GM12878 (cell line): ENCODE measurements at regions not wholly inside any gene's neighbourhood (a gene's known extent, or its start where the extent isn't known, plus 50 kb on each side); places are given as distances from the start of the nearest gene placed in this dataset.

Experiments
- ATAC-seq: fragments of 200-7000 bp; cut with Tn5 transposase; 3 replicates; pipeline ENCODE4 v1.9.1; 2020; ENCODE audit warnings: mild to moderate bottlenecking, moderate library complexity
- BruUV-seq: library from RNA; stranded (reverse); fragments of 400-500 nt; replicated peaks from 2 replicates; lab custom pipeline; 2021; lab: Mats Ljungman, UMichigan
- CTCF ChIA-PET: fragments of 300-600 bp; sonication (Branson Sonifier 250); formaldehyde crosslinking; extraction: SDS; loops from one replicate; lab custom pipeline; 2021; ENCODE audit warnings: inconsistent platforms; lab: Yijun Ruan, JAX
- POLR2A ChIA-PET: fragments of 350-600 bp; formaldehyde crosslinking; extraction: SDS; loops from one replicate; lab custom pipeline; 2021; ENCODE audit warnings: inconsistent platforms; lab: Charles Lee
- RAD21 ChIA-PET: fragments of 300-600 bp; sonication (Branson Sonifier 250); formaldehyde crosslinking; loops from one replicate; lab custom pipeline; 2023; ENCODE audit warnings: antibody characterized with exemption; ENCODE audit not compliant: unreplicated experiment; lab: Charles Lee
- SMC1A ChIA-PET: fragments of 300-600 bp; sonication (Branson Sonifier 250); formaldehyde crosslinking; loops from one replicate; lab custom pipeline; 2023; ENCODE audit not compliant: unreplicated experiment, uncharacterized antibody; lab: Charles Lee
- DNase-seq: peaks from one replicate; pipeline ENCODE4 v3.0.0-alpha.2; 2011; ENCODE audit warnings: low read depth, low spot score
- FAIRE-seq: peaks from 3 replicates; lab custom pipeline; 2011; peaks lifted over from hg19 to GRCh38; lab: Jason Lieb, UNC
- H2AFZ ChIP-seq: 2 replicates; pipeline ENCODE4 v1.6.0; 2011; ENCODE audit warnings: low read depth, low read length, control low read depth; ENCODE audit not compliant: control insufficient read depth
- H3K27ac ChIP-seq: 2 replicates; pipeline ENCODE4 v1.5.1; 2011; ENCODE audit warnings: control low read depth; ENCODE audit not compliant: control insufficient read depth, insufficient read depth
- H3K27me3 ChIP-seq, 2 experiments: replicated peaks in 1 of 2; 2 replicates each; pipeline versions ENCODE4 v1.6.0 to v1.6.1; 2011; ENCODE audit warnings: low read length in 1 of 2; ENCODE audit not compliant: control insufficient read depth in 2 of 2, insufficient read depth in 2 of 2
- H3K36me3 ChIP-seq, 2 experiments: 2 replicates each; pipeline ENCODE4 v1.5.1; 2011; ENCODE audit warnings: low read length in 1 of 2; ENCODE audit not compliant: control insufficient read depth in 2 of 2, insufficient read depth in 2 of 2
- H3K4me1 ChIP-seq: 2 replicates; pipeline ENCODE4 v1.6.1; 2011; ENCODE audit warnings: mild to moderate bottlenecking, low read length, moderate library complexity, mixed read lengths; ENCODE audit not compliant: control insufficient read depth, insufficient read depth
- H3K4me2 ChIP-seq: 2 replicates; pipeline ENCODE4 v1.6.0; 2011; ENCODE audit warnings: control low read depth; ENCODE audit not compliant: control insufficient read depth, insufficient read depth
- H3K4me3 ChIP-seq: fragments of 200-600 bp; sonication (generic); 2 replicates; pipeline ENCODE4 v1.5.1; 2016
- H3K79me2 ChIP-seq: 2 replicates; pipeline ENCODE4 v1.6.0; 2011; ENCODE audit warnings: low read length; ENCODE audit not compliant: control insufficient read depth, insufficient read depth
- H3K9ac ChIP-seq: 2 replicates; pipeline ENCODE4 v1.8.0; 2011; ENCODE audit warnings: low read length, control low read depth, mixed read lengths; ENCODE audit not compliant: control insufficient read depth, insufficient read depth
- H3K9me3 ChIP-seq: replicated peaks from 3 replicates; pipeline ENCODE4 v1.5.1; 2011; ENCODE audit warnings: mild to moderate bottlenecking, low read length; ENCODE audit not compliant: control insufficient read depth, insufficient read depth
- H4K20me1 ChIP-seq: 2 replicates; pipeline ENCODE4 v1.6.0; 2011; ENCODE audit not compliant: control insufficient read depth, insufficient read depth
- DPF2 ChIP-seq: fragments of 450-650 bp; IDR thresholded peaks from 2 replicates; pipeline ENCODE4 v1.6.1; 2017; ENCODE audit warnings: mild to moderate bottlenecking
- FOS ChIP-seq: IDR thresholded peaks from 3 replicates; pipeline ENCODE4 v1.6.1; 2011; ENCODE audit warnings: borderline replicate concordance; ENCODE audit not compliant: insufficient read length; ENCODE audit errors: extremely low read depth
- GATAD2B ChIP-seq: fragments of 450-650 bp; conservative IDR thresholded peaks from 2 replicates; pipeline ENCODE4 v1.6.1; 2017; ENCODE audit warnings: low read depth, mild to moderate bottlenecking, moderate library complexity
- RB1 ChIP-seq: fragments of 450-650 bp; formaldehyde crosslinking; IDR thresholded peaks from 2 replicates; pipeline ENCODE4 v1.6.1; 2017; ENCODE audit warnings: mild to moderate bottlenecking, borderline replicate concordance
- RCOR1 ChIP-seq: conservative IDR thresholded peaks from 2 replicates; pipeline ENCODE4 v1.6.1; 2012; ENCODE audit warnings: low read depth, low read length, improper control_type of control experiment
- RELB ChIP-seq: fragments of 450-650 bp; IDR thresholded peaks from 2 replicates; pipeline ENCODE4 v1.6.1; 2017; ENCODE audit warnings: low read depth, mild to moderate bottlenecking, moderate library complexity
- SREBF2 ChIP-seq: IDR thresholded peaks from 2 replicates; pipeline ENCODE4 v1.6.1; 2012; ENCODE audit warnings: mild to moderate bottlenecking, low read length
- TCF7 ChIP-seq: IDR thresholded peaks from 2 replicates; pipeline ENCODE4 v1.6.1; 2014; ENCODE audit warnings: antibody characterized with exemption, borderline replicate concordance
- ZNF622 ChIP-seq: fragments of 450-650 bp; IDR thresholded peaks from 2 replicates; pipeline ENCODE4 v1.6.1; 2017; ENCODE audit warnings: mild to moderate bottlenecking, inconsistent platforms
- ZNF687 ChIP-seq: fragments of 450-650 bp; IDR thresholded peaks from 2 replicates; pipeline ENCODE4 v1.6.1; 2017; ENCODE audit warnings: mild to moderate bottlenecking, moderate library complexity
- WGBS: methylation state at CpG from one replicate; pipeline ENCODE4 v1.1.6; 2016; ENCODE audit warnings: low lambda C conversion rate; ENCODE audit not compliant: insufficient replicate concordance, insufficient coverage; ENCODE audit errors: missing lambda C conversion rate; 5-methylcytosine and 5-hydroxymethylcytosine counted together
- in situ Hi-C: fragments of 300-500 bp; cut with MboI; formaldehyde crosslinking; loops from 9 replicates; pipeline ENCODE4 v1.14.3; 2018; ENCODE audit warnings: mixed read lengths
- intact Hi-C: fragments of 100-400 bp; cut with micrococcal nuclease; formaldehyde crosslinking; loops from one replicate; pipeline ENCODE4 v1.14.2; 2022; ENCODE audit not compliant: unreplicated experiment

- FAIRE-seq (no peak), DNase-seq (no peak), ATAC-seq (no peak)
- H3K4me3 ChIP-seq = no peak overlapping the region
- intact Hi-C loops = no loop called here
- CTCF ChIA-PET = no interaction called here
- POLR2A ChIA-PET = no interaction called here
- BruUV-seq = no TSS peak
- H3K4me2 ChIP-seq = no peak overlapping the region
- H3K36me3 ChIP-seq = no peaks in the 10 kb centered on the region
- no peak for TF ChIP-seq RB1
- no peak for TF ChIP-seq RCOR1
- no peak for TF ChIP-seq GATAD2B
- no peak for TF ChIP-seq TCF7
- TF ChIP-seq ZNF622 = no peak
- TF ChIP-seq RELB = no peak
- no peak for TF ChIP-seq DPF2
- TF ChIP-seq FOS = no peak
- no peak for TF ChIP-seq ZNF687
- no peak for TF ChIP-seq SREBF2
- H3K9ac ChIP-seq = no peak overlapping the region
- no peaks in the 10 kb centered on the region for H3K4me1 ChIP-seq
- no peaks in the 10 kb centered on the region for H3K79me2 ChIP-seq
- H4K20me1 ChIP-seq = no peaks in the 10 kb centered on the region
- no peak overlapping the region for H3K27ac ChIP-seq
- in situ Hi-C loops = no loop called here
- no peaks in the 10 kb centered on the region for H3K9me3 ChIP-seq
- SMC1A ChIA-PET = no interaction called here
- 7% methylated on average over 3 of the region's 3 CpGs for WGBS
- no peak overlapping the region for H2AFZ ChIP-seq
- RAD21 ChIA-PET = no interaction called here
- no peaks in the 10 kb centered on the region for H3K27me3 ChIP-seq
These were observed 249.6 kb downstream of the MSRB3 start for GRCh38 chr12:65528127-65528526.
